ENCODE measurements at regions not wholly inside any gene's neighbourhood (a gene's known extent, or its start where the extent isn't known, plus 50 kb on each side); places are given as distances from the start of the nearest gene placed in this dataset.
"Not testable (repeated sequence)": the region's sequence is repeated elsewhere in the genome, so short reads cannot be mapped to it uniquely, and the experiment has no call there.

GRCh38 chr1:187744665-187745064 is 915.9 kb downstream of the PLA2G4A start:
- no peak for DNase-seq

- DNase-seq: no peak
Measured at GRCh38 chr1:187755536-187755935, 926.8 kb downstream of the PLA2G4A start.

GRCh38 chr1:187756684-187757083 is 927.9 kb downstream of the PLA2G4A start:
- not testable (repeated sequence) for DNase-seq

- no peak for DNase-seq
Measured at GRCh38 chr1:187759825-187760333, 931.1 kb downstream of the PLA2G4A start.

GRCh38 chr1:187762118-187762517 is 933.4 kb downstream of the PLA2G4A start:
- DNase-seq: no peak

GRCh38 chr1:187763465-187763864 is 934.7 kb downstream of the PLA2G4A start:
- no peak for DNase-seq

DNA sequence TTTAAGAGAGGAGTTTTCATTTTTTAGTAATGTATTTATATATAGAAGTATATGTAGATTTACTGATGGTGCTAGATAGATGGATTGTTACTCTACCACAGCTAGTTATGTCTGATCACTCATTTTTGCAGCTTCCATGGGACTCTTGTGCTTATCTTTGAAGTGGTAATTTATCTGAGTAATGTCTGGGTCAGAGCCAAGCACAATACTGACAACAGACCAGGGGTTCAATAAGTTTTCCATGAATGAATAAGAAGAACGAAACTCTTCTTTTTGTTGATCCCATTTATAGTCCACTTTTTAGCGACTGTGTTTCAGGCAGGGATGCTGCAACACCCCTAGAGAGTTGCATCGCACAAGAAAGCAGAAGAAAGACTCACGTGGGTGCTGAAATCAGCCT is 935.2 kb downstream of the PLA2G4A start:
- DNase-seq: no peak

DNA sequence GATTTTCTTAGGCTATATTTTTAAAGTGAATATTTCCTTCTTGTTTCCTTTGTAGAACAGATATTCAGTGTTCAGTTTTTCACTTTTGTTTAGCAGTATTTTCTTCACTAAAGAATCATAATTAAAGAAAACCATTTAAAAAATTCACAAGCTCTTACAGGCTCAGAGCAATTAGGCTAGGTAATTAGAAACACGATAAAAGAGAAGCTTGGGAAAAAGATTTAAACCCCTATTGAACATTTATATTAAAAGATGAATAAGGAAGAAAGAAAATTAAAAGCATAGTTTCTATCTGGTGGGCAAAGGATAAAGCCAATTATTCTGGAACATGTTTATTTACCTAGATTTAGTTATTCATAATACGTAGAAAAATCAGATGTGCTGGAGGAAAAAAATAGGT is 942.6 kb downstream of the PLA2G4A start:
- DNase-seq: no peak

DNA sequence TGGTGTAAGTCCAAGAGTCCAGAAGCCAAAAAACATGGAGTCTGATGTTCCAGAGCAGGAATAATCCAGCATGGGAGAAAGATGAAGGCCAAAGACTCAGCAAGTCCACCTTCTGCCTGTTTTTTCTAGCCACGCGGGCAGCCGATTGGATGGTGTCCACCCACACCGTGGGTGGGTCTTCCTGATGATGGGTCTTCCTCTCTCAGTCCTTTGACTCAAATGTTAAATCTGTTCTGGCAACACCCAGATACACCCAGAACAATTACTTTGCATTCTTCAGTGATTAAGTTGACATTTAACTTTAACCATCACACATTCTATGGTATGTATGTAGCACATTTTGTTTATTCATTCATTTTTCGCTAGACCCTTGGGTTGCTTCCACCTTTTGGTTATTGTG is 944.4 kb downstream of the PLA2G4A start:
- no peak for DNase-seq

GRCh38 chr1:187787736-187788135 is 959.0 kb downstream of the PLA2G4A start:
- DNase-seq: no peak

DNA sequence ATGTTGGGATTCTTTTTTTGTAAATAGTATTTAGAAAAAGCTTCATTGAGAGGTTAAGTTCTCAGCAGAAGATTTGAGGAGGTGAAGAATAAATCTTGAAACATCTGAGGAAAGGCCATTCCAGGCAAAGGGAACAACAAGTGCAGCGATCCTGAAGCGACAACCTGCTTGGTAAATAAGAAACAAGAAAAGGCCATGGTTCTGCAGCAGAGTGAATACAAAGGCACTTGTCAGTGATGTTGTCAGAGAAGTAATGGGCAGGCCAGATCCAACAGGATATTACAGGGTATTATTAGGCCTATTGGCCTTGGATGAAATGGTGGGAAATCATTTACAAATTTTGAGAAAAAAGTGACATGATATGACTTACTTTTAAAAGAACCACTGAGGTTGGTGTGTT is 960.0 kb downstream of the PLA2G4A start:
- no peak for DNase-seq

DNA sequence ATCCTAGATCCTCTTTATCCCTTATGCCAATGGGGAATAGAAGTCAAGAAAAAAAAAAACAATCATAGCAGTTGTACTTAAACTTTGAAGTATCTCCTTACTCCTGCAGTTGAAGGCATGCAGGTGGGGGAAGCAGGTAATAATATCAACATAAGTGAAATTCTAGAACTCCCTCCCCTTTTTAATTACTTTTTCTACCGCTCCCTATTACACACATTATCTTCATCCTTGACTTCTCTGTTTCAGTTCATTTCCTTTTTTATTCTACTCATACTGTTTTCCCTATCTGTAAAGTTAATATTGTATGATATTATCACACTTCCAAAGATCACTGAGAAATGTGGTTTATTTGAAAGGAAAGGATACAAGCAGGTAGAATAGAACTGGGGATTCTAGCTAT is 962.0 kb downstream of the PLA2G4A start:
- DNase-seq: no peak

- DNase-seq: no peak
Measured at GRCh38 chr1:187794561-187794960, 965.8 kb downstream of the PLA2G4A start.

DNA sequence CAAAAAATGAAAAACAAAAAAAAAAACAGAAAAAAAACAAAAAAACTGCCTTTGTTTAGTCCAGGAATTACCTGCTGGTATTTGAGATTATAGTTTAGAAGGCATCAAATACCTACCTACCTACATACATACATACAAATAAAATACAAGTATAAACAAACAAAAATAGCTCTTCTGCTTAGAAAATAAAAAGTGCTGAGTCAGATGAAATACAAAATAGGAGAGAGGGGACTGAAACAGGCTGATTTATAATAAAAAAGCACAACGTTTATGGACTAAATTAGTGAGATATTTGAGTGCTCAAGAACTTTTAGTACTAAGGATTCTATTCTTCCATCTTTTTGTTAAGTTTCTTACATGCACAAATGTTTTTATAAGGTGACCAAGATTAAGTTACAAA is 980.8 kb downstream of the PLA2G4A start:
- no peak for DNase-seq

GRCh38 chr1:187816646-187817045 is 987.9 kb downstream of the PLA2G4A start:
- DNase-seq: no peak

DNA sequence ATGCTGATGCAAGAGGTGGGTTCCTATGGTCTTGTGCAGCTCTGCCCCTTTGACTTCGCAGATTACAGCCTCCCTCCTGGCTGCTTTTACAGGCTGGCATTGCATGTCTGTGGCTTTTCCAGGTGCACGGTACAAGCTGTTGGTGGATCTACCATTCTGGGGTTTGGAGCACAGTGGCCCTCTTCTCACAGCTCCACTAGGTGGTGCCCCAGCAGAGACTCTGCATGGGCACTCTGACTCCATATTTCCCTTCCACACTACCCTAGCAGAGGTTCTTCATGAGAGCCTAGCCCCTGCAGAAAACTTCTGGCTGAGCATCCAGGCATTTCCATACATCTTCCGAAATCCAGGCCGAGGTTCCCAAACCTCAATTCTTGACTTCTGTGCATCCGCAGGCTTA is 989.0 kb downstream of the PLA2G4A start:
- DNase-seq: no peak

DNA sequence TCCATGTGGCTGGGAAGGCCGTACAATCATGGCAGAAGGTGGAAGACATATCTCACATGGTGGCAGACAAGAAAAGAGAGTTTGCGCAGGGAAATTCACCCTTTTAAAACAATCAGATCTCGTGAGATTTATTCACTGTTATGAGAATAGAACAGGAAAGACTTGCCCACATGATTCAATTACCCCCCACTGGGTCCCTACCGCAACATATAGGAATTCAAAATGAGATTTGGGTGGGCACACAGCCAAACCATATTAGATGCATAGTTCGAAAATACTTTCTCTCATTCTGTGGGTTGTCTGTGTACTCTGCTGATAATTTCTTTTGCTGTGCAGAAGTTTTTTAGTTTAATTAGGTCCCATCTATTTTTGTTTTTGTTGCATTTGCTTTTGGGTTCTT is 990.3 kb downstream of the PLA2G4A start:
- DNase-seq: no peak

DNA sequence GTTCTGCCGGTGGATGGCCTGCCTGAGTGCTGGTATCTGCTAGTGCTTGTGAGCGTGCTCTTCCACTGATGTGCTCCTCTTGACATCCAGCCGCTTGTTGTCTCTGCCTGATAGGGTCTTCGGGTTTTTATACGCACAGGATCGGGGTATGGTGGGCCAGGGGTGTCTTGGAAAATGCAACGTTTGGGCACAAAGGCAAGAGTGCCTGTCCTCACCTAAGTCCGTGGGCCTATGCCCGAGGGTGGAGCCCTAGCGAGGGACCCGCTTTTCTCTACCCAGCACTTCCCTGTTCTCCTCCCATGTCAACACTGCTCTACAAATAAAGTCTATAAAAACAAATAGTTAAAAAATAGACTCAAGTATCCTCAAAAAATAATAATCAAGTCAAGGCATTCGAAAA is 1007.8 kb downstream of the PLA2G4A start:
- DNase-seq: no peak

GRCh38 chr1:187837787-187838186 is 1009.0 kb downstream of the PLA2G4A start:
- DNase-seq: no peak

- DNase-seq: no peak
Measured at GRCh38 chr1:187838335-187839293, 1009.9 kb downstream of the PLA2G4A start.

GRCh38 chr1:187839873-187840272 is 1011.1 kb downstream of the PLA2G4A start:
- DNase-seq: no peak

GRCh38 chr1:187840557-187840956 is 1011.8 kb downstream of the PLA2G4A start:
- no peak for DNase-seq

DNA sequence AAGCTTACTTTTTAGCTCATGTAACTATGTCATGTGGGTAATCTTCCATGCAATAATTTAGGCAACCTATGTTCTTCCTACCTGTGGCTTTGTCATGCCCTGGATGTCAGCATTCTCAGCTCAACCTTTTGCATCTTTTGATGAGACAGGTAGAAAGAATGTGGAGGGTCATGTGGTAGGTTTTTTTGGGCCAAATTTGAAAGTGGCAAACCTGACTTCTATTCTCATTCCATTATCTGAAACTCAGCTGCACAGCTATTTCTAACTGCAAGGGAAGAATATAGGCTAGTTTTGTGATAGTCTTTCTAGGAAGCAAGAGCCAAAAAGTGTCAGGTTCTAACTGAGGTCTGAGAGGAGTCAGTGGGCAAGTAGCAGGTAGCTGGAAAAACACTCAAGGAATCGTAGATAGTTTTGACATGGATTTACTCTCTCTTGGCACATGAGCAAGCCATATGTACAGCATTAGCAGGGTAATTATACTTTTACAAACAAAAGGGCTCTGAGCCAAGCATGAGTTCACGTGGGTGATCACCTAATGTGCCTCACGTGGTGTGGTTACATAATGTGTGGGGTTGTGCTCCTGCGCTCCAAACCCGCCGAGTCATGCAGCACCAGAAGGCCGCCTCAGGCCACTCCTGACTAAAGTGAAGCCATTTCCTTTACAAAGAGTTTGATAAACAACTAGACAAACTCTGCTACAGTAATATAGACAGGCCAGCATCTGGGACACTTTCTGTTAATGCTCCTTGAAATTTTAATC is 1013.8 kb downstream of the PLA2G4A start:
- no peak for DNase-seq

DNA sequence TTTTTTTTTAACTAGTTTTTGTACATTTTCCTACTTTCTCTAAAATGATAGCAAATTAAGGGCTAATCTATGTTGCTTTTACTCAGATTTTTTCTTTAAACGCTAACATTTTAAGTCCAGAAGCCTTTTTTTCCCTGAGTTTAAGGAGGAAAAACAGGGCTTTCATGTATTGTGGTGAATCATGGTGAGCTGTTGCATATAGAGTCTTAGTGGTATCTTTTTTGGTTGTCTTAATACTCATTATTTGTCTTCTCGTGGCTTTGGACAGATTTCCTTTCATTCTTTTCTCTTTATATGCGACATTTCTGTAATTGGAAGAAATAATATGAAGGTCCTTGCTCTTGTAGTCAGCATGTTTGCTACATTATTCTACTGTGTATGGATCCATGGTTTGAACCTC is 1015.6 kb downstream of the PLA2G4A start:
- DNase-seq: no peak
